A172 (cell line): ENCODE measurements at regions not wholly inside any gene's neighbourhood (a gene's known extent, or its start where the extent isn't known, plus 50 kb on each side); places are given as distances from the start of the nearest gene placed in this dataset.

Experiments used
- DNase-seq: peaks from one replicate; pipeline ENCODE4 v3.0.0-alpha.2; 2015; ENCODE audit warnings: low spot score

GRCh38 chr18:78693429-78693828 is 286.2 kb upstream of the SALL3 start:
- DNase-seq: no peak

- no peak for DNase-seq
Observed at GRCh38 chr18:78696698-78697435, 282.8 kb upstream of the SALL3 start.

- no peak for DNase-seq
Observed at GRCh38 chr18:78697446-78697845, 282.2 kb upstream of the SALL3 start.

- DNase-seq: no peak
Observed at GRCh38 chr18:78698914-78699313, 280.7 kb upstream of the SALL3 start.

GRCh38 chr18:78699499-78699898 is 280.1 kb upstream of the SALL3 start:
- no peak for DNase-seq

- no peak for DNase-seq
Observed at GRCh38 chr18:78701771-78702396, 277.7 kb upstream of the SALL3 start.

- no peak for DNase-seq
Observed at GRCh38 chr18:78703291-78703690, 276.3 kb upstream of the SALL3 start.

- no peak for DNase-seq
Observed at GRCh38 chr18:78704971-78705461, 274.6 kb upstream of the SALL3 start.

GRCh38 chr18:78709261-78709809 is 270.3 kb upstream of the SALL3 start:
- no peak for DNase-seq

- no peak for DNase-seq
Observed at GRCh38 chr18:78711316-78711715, 268.3 kb upstream of the SALL3 start.

GRCh38 chr18:78711971-78712370 is 267.6 kb upstream of the SALL3 start:
- DNase-seq: no peak

- no peak for DNase-seq
Observed at GRCh38 chr18:78713069-78713468, 266.5 kb upstream of the SALL3 start.

GRCh38 chr18:78713726-78714125 is 265.9 kb upstream of the SALL3 start:
- no peak for DNase-seq

GRCh38 chr18:78716022-78716421 is 263.6 kb upstream of the SALL3 start:
- no peak for DNase-seq

- no peak for DNase-seq
Observed at GRCh38 chr18:78716581-78716980, 263.0 kb upstream of the SALL3 start.

- no peak for DNase-seq
Observed at GRCh38 chr18:78717051-78717765, 262.4 kb upstream of the SALL3 start.

GRCh38 chr18:78717766-78718150 is 261.9 kb upstream of the SALL3 start:
- DNase-seq: no peak

GRCh38 chr18:78719821-78720220 is 259.8 kb upstream of the SALL3 start:
- no peak for DNase-seq

- DNase-seq: no peak
Observed at GRCh38 chr18:78720456-78721237, 259.0 kb upstream of the SALL3 start.

- DNase-seq: no peak
Observed at GRCh38 chr18:78721238-78721875, 258.3 kb upstream of the SALL3 start.

GRCh38 chr18:78721981-78722380 is 257.6 kb upstream of the SALL3 start:
- no peak for DNase-seq
